A673 (cell line): ENCODE measurements at regions not wholly inside any gene's neighbourhood (a gene's known extent, or its start where the extent isn't known, plus 50 kb on each side); places are given as distances from the start of the nearest gene placed in this dataset.

ENCODE experiments used
- CTCF ChIP-seq: fragments of 300-800, 200-600 bp; sonication (generic); conservative IDR thresholded peaks from 2 replicates; pipeline ENCODE4 v1.5.1; 2017; ENCODE audit warnings: low read depth, mild to moderate bottlenecking, antibody characterized with exemption, low read length, moderate library complexity, mixed read lengths
- EZH2 ChIP-seq: fragments of 200-600 bp; sonication (generic); IDR thresholded peaks from 2 replicates; pipeline ENCODE4 v1.6.1; 2017; ENCODE audit warnings: borderline replicate concordance, low read depth, mild to moderate bottlenecking, mixed read lengths, antibody characterized with exemption, low read length; ENCODE audit not compliant: poor library complexity, severe bottlenecking

- TF ChIP-seq CTCF (no peak), EZH2 (no peak)
Observed at GRCh38 chr21:40972151-40972550, 125.2 kb upstream of the DSCAM start.
